B cell (primary cell): ENCODE measurements at regions not wholly inside any gene's neighbourhood (a gene's known extent, or its start where the extent isn't known, plus 50 kb on each side); places are given as distances from the start of the nearest gene placed in this dataset.

ENCODE experiments used
- ATAC-seq: fragments of 200-7000 bp; cut with Tn5 transposase; one replicate; pipeline ENCODE4 v1.10.0; 2021; ENCODE audit warnings: low read depth, mild to moderate bottlenecking, moderate number of reproducible peaks, moderate library complexity
- CTCF ChIA-PET: fragments of 350-600 bp; sonication (Branson Sonifier 250); formaldehyde crosslinking; loops from one replicate; lab custom pipeline; 2021; ENCODE audit warnings: antibody characterized with exemption, inconsistent platforms; lab: Charles Lee
- POLR2A ChIA-PET: fragments of 350-600 bp; sonication (Branson Sonifier 250); formaldehyde crosslinking; loops from one replicate; lab custom pipeline; 2021; ENCODE audit warnings: antibody characterized with exemption; lab: Charles Lee
- DNase-seq: peaks from one replicate; pipeline ENCODE4 v3.0.0; 2013
- H2AFZ ChIP-seq: 2 replicates; pipeline ENCODE4 v1.6.1; 2012; ENCODE audit warnings: mild to moderate bottlenecking, low read depth, low read length; ENCODE audit not compliant: insufficient read depth, poor library complexity, severe bottlenecking
- H3K27ac ChIP-seq, 2 donors: 1 replicate in 1 of 2; 2 replicates in 1 of 2; pipeline ENCODE4 v1.5.1; 2012 to 2013; ENCODE audit warnings: low read length in 2 of 2, mild to moderate bottlenecking in 2 of 2, moderate library complexity in 1 of 2
- H3K27me3 ChIP-seq, 4 experiments: fragments of 200-600 bp in 1 of 4; sonication (generic) in 1 of 4; replicated peaks in 1 of 4; 1 replicate in 2 of 4; 2 replicates in 2 of 4; pipeline versions ENCODE4 v1.6.1 to v1.7.0; 2013 to 2016; ENCODE audit warnings: low read length in 3 of 4, mild to moderate bottlenecking in 2 of 4, mixed read lengths in 1 of 4, moderate library complexity in 1 of 4; ENCODE audit not compliant: insufficient read depth in 4 of 4, control insufficient read depth in 3 of 4; ENCODE audit errors: control extremely low read depth in 1 of 4
- H3K36me3 ChIP-seq, 2 experiments: replicated peaks in 1 of 2; 1 replicate in 1 of 2; 2 replicates in 1 of 2; pipeline versions ENCODE4 v1.6.1 to v1.7.1; 2013; ENCODE audit warnings: low read length in 1 of 2; ENCODE audit not compliant: insufficient read depth in 2 of 2, control insufficient read depth in 1 of 2; ENCODE audit errors: control extremely low read depth in 1 of 2, extremely low read depth in 1 of 2
- H3K4me1 ChIP-seq, 2 donors: fragments of 200-600 bp in 1 of 2; sonication (generic) in 1 of 2; 1 replicate in 1 of 2; 2 replicates in 1 of 2; pipeline versions ENCODE4 v1.5.1 to v1.6.1; 2013 to 2017; ENCODE audit warnings: low read length in 2 of 2; ENCODE audit not compliant: control insufficient read depth in 2 of 2, insufficient read depth in 2 of 2
- H3K4me2 ChIP-seq: replicated peaks from 2 replicates; pipeline ENCODE3; 2012; ENCODE audit warnings: mild to moderate bottlenecking, low read depth, low read length; ENCODE audit not compliant: poor library complexity, severe bottlenecking
- H3K4me3 ChIP-seq, 5 experiments: fragments of 200-600 bp in 1 of 5; sonication (generic) in 1 of 5; 1 replicate in 3 of 5; 2 replicates in 2 of 5; pipeline versions ENCODE4 v1.5.1 to v1.7.0; 2011 to 2016; ENCODE audit warnings: low read length in 4 of 5, mild to moderate bottlenecking in 4 of 5, low read depth in 2 of 5, control low read depth in 1 of 5, moderate library complexity in 1 of 5; ENCODE audit not compliant: insufficient read depth in 1 of 5; ENCODE audit errors: control extremely low read depth in 1 of 5, extremely low read depth in 1 of 5
- H3K79me2 ChIP-seq: fragments of 200-600 bp; sonication (generic); one replicate; pipeline ENCODE4 v1.6.0; 2016; ENCODE audit warnings: low read length; ENCODE audit not compliant: control insufficient read depth, insufficient read depth
- H3K9ac ChIP-seq: fragments of 200-600 bp; sonication (generic); 2 replicates; pipeline ENCODE4 v1.6.1; 2017; ENCODE audit warnings: mild to moderate bottlenecking, low read length, moderate library complexity
- H3K9me3 ChIP-seq, 3 donors: one replicate each; pipeline versions ENCODE4 v1.6.1 to v1.7.1; 2013; ENCODE audit warnings: low read length in 2 of 3; ENCODE audit not compliant: control insufficient read depth in 2 of 3, insufficient read depth in 1 of 3; ENCODE audit errors: control extremely low read depth in 1 of 3
- H4K20me1 ChIP-seq: 2 replicates; pipeline ENCODE4 v1.6.0; 2012; ENCODE audit warnings: mild to moderate bottlenecking, low read length; ENCODE audit not compliant: insufficient read depth, control insufficient read depth, poor library complexity, severe bottlenecking
- H3K27ac Mint-ChIP-seq: one replicate; pipeline ENCODE4 v1.8.0; 2021; ENCODE audit warnings: mixed read lengths
- H3K27me3 Mint-ChIP-seq: one replicate; pipeline ENCODE4 v1.8.0; 2021; ENCODE audit warnings: mixed read lengths
- H3K4me1 Mint-ChIP-seq: one replicate; pipeline ENCODE4 v1.8.0; 2021; ENCODE audit warnings: mixed read lengths
- H3K4me3 Mint-ChIP-seq: one replicate; pipeline ENCODE4 v1.8.0; 2021; ENCODE audit warnings: mixed read lengths
- H3K9me3 Mint-ChIP-seq: one replicate; pipeline ENCODE4 v1.8.0; 2022; ENCODE audit warnings: mixed read lengths; ENCODE audit not compliant: insufficient read depth
- CTCF ChIP-seq: fragments of 200-600 bp; IDR thresholded peaks from one replicate; pipeline ENCODE4 v1.8.0; 2022; ENCODE audit warnings: antibody characterized with exemption, mild to moderate bottlenecking
- EZH2 ChIP-seq: IDR thresholded peaks from 2 replicates; pipeline ENCODE4 v1.6.1; 2012; ENCODE audit warnings: borderline replicate concordance, low read depth, mild to moderate bottlenecking, moderate library complexity, low read length; ENCODE audit not compliant: insufficient read depth, poor library complexity, severe bottlenecking
- WGBS: methylation state at CpG from one replicate; pipeline ENCODE4 v1.1.5; 2013; ENCODE audit warnings: missing lambda C conversion rate; ENCODE audit not compliant: insufficient coverage; 5-methylcytosine and 5-hydroxymethylcytosine counted together
- intact Hi-C: fragments of 100-400 bp; cut with micrococcal nuclease; formaldehyde crosslinking; loops from one replicate; pipeline ENCODE4 v1.10.0; 2022

- Histone ChIP-seq H3K9me3 (no peaks in the 10 kb centered on the region), H3K4me2 (no peak overlapping the region), H3K27ac (no peak overlapping the region), H2AFZ (no peak overlapping the region), H3K9ac (no peak overlapping the region), H3K4me1 (no peaks in the 10 kb centered on the region), H3K36me3 (no peaks in the 10 kb centered on the region), H3K4me3 (no peak overlapping the region), H3K27me3 (peaks cover 0 to 3% (median 0%) of the 10 kb centered on the region in 4 experiments), H4K20me1 (no peaks in the 10 kb centered on the region), H3K79me2 (no peaks in the 10 kb centered on the region)
- Mint-ChIP-seq H3K27me3 (peaks cover 15% of the 10 kb centered on the region), H3K9me3 (no peaks in the 10 kb centered on the region), H3K4me1 (no peaks in the 10 kb centered on the region), H3K27ac (no peak overlapping the region), H3K4me3 (no peak overlapping the region)
- TF ChIP-seq EZH2 (no peak), CTCF (no peak)
- intact Hi-C loops = no loop called here
- POLR2A ChIA-PET = no interaction called here
- CTCF ChIA-PET = no interaction called here
- no peak for ATAC-seq
- 83% methylated on average over 13 of the region's 17 CpGs for WGBS
- no peak for DNase-seq
These were observed 235.1 kb upstream of the FOXQ1 start for GRCh38 chr6:1076531-1077459.

DNA sequence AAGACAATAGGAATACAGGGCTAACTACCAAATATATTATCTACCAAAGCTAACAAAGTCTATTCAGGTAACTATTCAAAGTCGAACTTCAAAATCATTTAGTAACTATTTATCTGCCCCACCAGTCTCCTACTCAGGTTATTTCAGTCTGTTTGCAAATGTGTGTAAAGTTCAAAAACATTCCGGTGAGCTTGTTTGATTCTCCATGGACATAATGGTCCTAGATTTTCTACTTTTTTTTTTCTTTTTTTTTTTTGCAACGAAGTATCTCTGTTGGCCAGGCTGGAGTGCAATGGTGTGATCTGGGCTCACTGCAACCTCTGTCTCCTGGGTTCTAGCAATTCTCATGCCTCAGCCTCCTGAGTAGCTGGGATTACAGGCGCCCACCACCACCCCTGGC is 236.0 kb upstream of the FOXQ1 start:
- no peak overlapping the region for H3K27ac Mint-ChIP-seq
- DNase-seq (no peak), ATAC-seq (no peak)
- Histone ChIP-seq H3K27me3 (peaks cover 0 to 3% (median 0%) of the 10 kb centered on the region in 4 experiments), H3K4me2 (no peak overlapping the region), H3K4me1 (no peaks in the 10 kb centered on the region), H3K36me3 (no peaks in the 10 kb centered on the region), H3K4me3 (no peak overlapping the region), H3K27ac (no peak overlapping the region), H3K9me3 (no peaks in the 10 kb centered on the region), H3K79me2 (no peaks in the 10 kb centered on the region), H2AFZ (no peak overlapping the region), H4K20me1 (no peaks in the 10 kb centered on the region), H3K9ac (no peak overlapping the region)
- CTCF ChIA-PET = no interaction called here
- intact Hi-C loops = no loop called here
- TF ChIP-seq EZH2 (no peak), CTCF (no peak)
- H3K27me3 Mint-ChIP-seq = peaks cover 15% of the 10 kb centered on the region
- POLR2A ChIA-PET = no interaction called here
- no CpG with 5 or more reads among the region's 4 CpGs for WGBS
- H3K4me3 Mint-ChIP-seq = no peak overlapping the region
- H3K4me1 Mint-ChIP-seq = no peaks in the 10 kb centered on the region
- no peaks in the 10 kb centered on the region for H3K9me3 Mint-ChIP-seq
